ENCODE measurements at regions not wholly inside any gene's neighbourhood (a gene's known extent, or its start where the extent isn't known, plus 50 kb on each side); places are given as distances from the start of the nearest gene placed in this dataset.

GRCh38 chr11:44372989-44373388 is 63.0 kb upstream of the ALX4 start:
- WGBS, 5 donors: 42 to 67% (median 59%) methylated on average over 3 of the region's 3 CpGs
- intact Hi-C loops (cut with DNase I; ENCODE audit: low total_unique reads): no loop called here
- TF ChIP-seq POLR2AphosphoS5 (IDR thresholded peaks at IDR 0.05) (no peak), POLR2A (IDR thresholded peaks at IDR 0.05) (no peak), EP300 (IDR thresholded peaks at IDR 0.05) (no peak), CTCF (IDR thresholded peaks at IDR 0.05) (no peak)

GRCh38 chr11:44374001-44374400 is 64.1 kb upstream of the ALX4 start:
- DNase-seq: no peak
- no peak for TF ChIP-seq CTCF (IDR thresholded peaks at IDR 0.05)
- TF ChIP-seq POLR2A (IDR thresholded peaks at IDR 0.05): no peak
- no peak for TF ChIP-seq EP300 (IDR thresholded peaks at IDR 0.05)
- no peak for TF ChIP-seq POLR2AphosphoS5 (IDR thresholded peaks at IDR 0.05)
- intact Hi-C loops (cut with DNase I; ENCODE audit: low total_unique reads): no loop called here
- H3K9me3 ChIP-seq: peaks cover 0 to 10% (median 8%) of the 10 kb centered on the region in 4 donors
- no peak overlapping the region for H3K27ac ChIP-seq
- no peaks in the 10 kb centered on the region for H3K4me1 ChIP-seq
- peaks cover 0 to 24% (median 0%) of the 10 kb centered on the region in 3 donors for H3K27me3 ChIP-seq
- H3K4me3 ChIP-seq: no peak overlapping the region
- H3K36me3 ChIP-seq: no peaks in the 10 kb centered on the region

More at GRCh38 chr11:44372989-44373388, 63.0 kb upstream of the ALX4 start:
- Histone ChIP-seq H3K9me3 (peaks cover 0 to 9% (median 7%) of the 10 kb centered on the region in 4 donors), H3K4me3 (no peak overlapping the region), H3K4me1 (no peaks in the 10 kb centered on the region), H3K27me3 (peaks cover 0 to 15% (median 0%) of the 10 kb centered on the region in 3 donors), H3K27ac (no peak overlapping the region), H3K36me3 (no peaks in the 10 kb centered on the region)
- no peak for DNase-seq

- no peak for TF ChIP-seq POLR2A (IDR thresholded peaks at IDR 0.05)
- TF ChIP-seq CTCF (IDR thresholded peaks at IDR 0.05): no peak
- no peak for TF ChIP-seq POLR2AphosphoS5 (IDR thresholded peaks at IDR 0.05)
- no peak for TF ChIP-seq EP300 (IDR thresholded peaks at IDR 0.05)
- no peaks in the 10 kb centered on the region for H3K4me1 ChIP-seq
- no peak overlapping the region for H3K27ac ChIP-seq
- H3K27me3 ChIP-seq: peaks cover 0 to 41% (median 9%) of the 10 kb centered on the region in 3 donors
- no peaks in the 10 kb centered on the region for H3K36me3 ChIP-seq
- peaks cover 0 to 10% (median 8%) of the 10 kb centered on the region in 4 donors for H3K9me3 ChIP-seq
- intact Hi-C loops (cut with DNase I; ENCODE audit: low total_unique reads): no loop called here
- H3K4me3 ChIP-seq: no peak overlapping the region
- DNase-seq: no peak
- WGBS, 5 donors: 73 to 84% (median 83%) methylated on average over 3 to 4 of the region's 4 CpGs
These were observed 66.5 kb upstream of the ALX4 start for GRCh38 chr11:44376423-44376822.

GRCh38 chr11:44377121-44377520 is 67.2 kb upstream of the ALX4 start:
- no peak overlapping the region for H3K4me3 ChIP-seq

More at GRCh38 chr11:44377121-44377520, 67.2 kb upstream of the ALX4 start:
- H3K9me3 ChIP-seq: peaks cover 0 to 10% (median 8%) of the 10 kb centered on the region in 4 donors
- WGBS, 5 donors: 51 to 73% (median 61%) methylated on average over 2 of the region's 2 CpGs
- DNase-seq: no peak
- peaks cover 0 to 48% (median 9%) of the 10 kb centered on the region in 3 donors for H3K27me3 ChIP-seq
- no peaks in the 10 kb centered on the region for H3K4me1 ChIP-seq
- H3K27ac ChIP-seq: no peak overlapping the region
- H3K36me3 ChIP-seq: no peaks in the 10 kb centered on the region
- TF ChIP-seq EP300 (IDR thresholded peaks at IDR 0.05) (no peak), POLR2AphosphoS5 (IDR thresholded peaks at IDR 0.05) (no peak), POLR2A (IDR thresholded peaks at IDR 0.05) (no peak), CTCF (IDR thresholded peaks at IDR 0.05) (no peak)
- intact Hi-C loops (cut with DNase I; ENCODE audit: low total_unique reads): no loop called here

Data from stomach (tissue), 8 donors.